Activated CD4-positive, alpha-beta T cell treated with anti-CD3 and anti-CD28 coated beads, Interleukin-2, amount 10 ng/mL, durations not matched to agents 24 days and 14 days (primary cell): ENCODE measurements at regions not wholly inside any gene's neighbourhood (a gene's known extent, or its start where the extent isn't known, plus 50 kb on each side); places are given as distances from the start of the nearest gene placed in this dataset.

Experiments used
- DNase-seq: peaks from one replicate; pipeline ENCODE4 v3.0.0; 2022
- H3K27ac Mint-ChIP-seq: one replicate; pipeline ENCODE4 v1.8.0; 2022; ENCODE audit warnings: mild to moderate bottlenecking, mixed read lengths
- H3K27me3 Mint-ChIP-seq: one replicate; pipeline ENCODE4 v1.8.0; 2022; ENCODE audit warnings: mixed read lengths
- H3K36me3 Mint-ChIP-seq: one replicate; pipeline ENCODE4 v1.8.0; 2022; ENCODE audit warnings: low read depth, mild to moderate bottlenecking, mixed read lengths
- H3K4me1 Mint-ChIP-seq: one replicate; pipeline ENCODE4 v1.8.0; 2021; ENCODE audit warnings: mixed read lengths
- H3K4me3 Mint-ChIP-seq: one replicate; pipeline ENCODE4 v1.8.0; 2022; ENCODE audit warnings: mild to moderate bottlenecking, moderate library complexity, mixed read lengths
- H3K9me3 Mint-ChIP-seq: one replicate; pipeline ENCODE4 v1.8.0; 2021; ENCODE audit warnings: mixed read lengths
- intact Hi-C: fragments of 100-400 bp; cut with micrococcal nuclease; formaldehyde crosslinking; loops from one replicate; pipeline ENCODE4 v1.15.1; 2023

GRCh38 chr14:104506461-104507253 lies 72.9 kb upstream of the C14orf180 start:
- Mint-ChIP-seq H3K27me3 (no peaks in the 10 kb centered on the region), H3K4me3 (no peak overlapping the region), H3K27ac (no peak overlapping the region), H3K36me3 (no peaks in the 10 kb centered on the region), H3K9me3 (peaks cover 13% of the 10 kb centered on the region), H3K4me1 (no peaks in the 10 kb centered on the region)
- intact Hi-C loops = no loop called here
- no peak for DNase-seq

- no peak for DNase-seq
- no peak overlapping the region for H3K4me3 Mint-ChIP-seq
- no peaks in the 10 kb centered on the region for H3K4me1 Mint-ChIP-seq
- H3K27ac Mint-ChIP-seq = no peak overlapping the region
- no peaks in the 10 kb centered on the region for H3K27me3 Mint-ChIP-seq
- intact Hi-C loops = no loop called here
- H3K9me3 Mint-ChIP-seq = peaks cover 7% of the 10 kb centered on the region
- no peaks in the 10 kb centered on the region for H3K36me3 Mint-ChIP-seq
Measured at GRCh38 chr14:104507443-104507842, 72.1 kb upstream of the C14orf180 start.

GRCh38 chr14:104509673-104510072 lies 69.9 kb upstream of the C14orf180 start:
- Mint-ChIP-seq H3K4me1 (no peaks in the 10 kb centered on the region), H3K9me3 (no peaks in the 10 kb centered on the region), H3K27me3 (no peaks in the 10 kb centered on the region), H3K36me3 (no peaks in the 10 kb centered on the region), H3K27ac (no peak overlapping the region), H3K4me3 (no peak overlapping the region)
- intact Hi-C loops = no loop called here
- DNase-seq = no peak

- no peaks in the 10 kb centered on the region for H3K4me1 Mint-ChIP-seq
- no peak for DNase-seq
- no peak overlapping the region for H3K4me3 Mint-ChIP-seq
- no peak overlapping the region for H3K27ac Mint-ChIP-seq
- no peaks in the 10 kb centered on the region for H3K9me3 Mint-ChIP-seq
- no peaks in the 10 kb centered on the region for H3K36me3 Mint-ChIP-seq
- H3K27me3 Mint-ChIP-seq = no peaks in the 10 kb centered on the region
- intact Hi-C loops = no loop called here
Measured at GRCh38 chr14:104510216-104510615, 69.3 kb upstream of the C14orf180 start.

GRCh38 chr14:104510794-104511611 lies 68.6 kb upstream of the C14orf180 start:
- DNase-seq = no peak
- Mint-ChIP-seq H3K4me1 (no peaks in the 10 kb centered on the region), H3K9me3 (no peaks in the 10 kb centered on the region), H3K36me3 (no peaks in the 10 kb centered on the region), H3K4me3 (no peak overlapping the region), H3K27ac (no peak overlapping the region), H3K27me3 (no peaks in the 10 kb centered on the region)
- intact Hi-C loops = no loop called here

- H3K27me3 Mint-ChIP-seq = no peaks in the 10 kb centered on the region
- no peak overlapping the region for H3K4me3 Mint-ChIP-seq
- intact Hi-C loops = no loop called here
- H3K27ac Mint-ChIP-seq = no peak overlapping the region
- no peaks in the 10 kb centered on the region for H3K9me3 Mint-ChIP-seq
- no peak for DNase-seq
- H3K36me3 Mint-ChIP-seq = no peaks in the 10 kb centered on the region
- no peaks in the 10 kb centered on the region for H3K4me1 Mint-ChIP-seq
Measured at GRCh38 chr14:104512061-104512460, 67.5 kb upstream of the C14orf180 start.

- Mint-ChIP-seq H3K9me3 (peaks cover 2% of the 10 kb centered on the region), H3K27ac (no peak overlapping the region), H3K4me3 (no peak overlapping the region), H3K4me1 (no peaks in the 10 kb centered on the region), H3K36me3 (no peaks in the 10 kb centered on the region), H3K27me3 (no peaks in the 10 kb centered on the region)
- intact Hi-C loops = no loop called here
- no peak for DNase-seq
Measured at GRCh38 chr14:104512771-104513640, 66.6 kb upstream of the C14orf180 start.

GRCh38 chr14:104513641-104514046 lies 65.9 kb upstream of the C14orf180 start:
- Mint-ChIP-seq H3K4me3 (no peak overlapping the region), H3K27me3 (no peaks in the 10 kb centered on the region), H3K36me3 (no peaks in the 10 kb centered on the region), H3K9me3 (peaks cover 2% of the 10 kb centered on the region), H3K4me1 (no peaks in the 10 kb centered on the region), H3K27ac (no peak overlapping the region)
- DNase-seq = no peak
- intact Hi-C loops = no loop called here

GRCh38 chr14:104514156-104514848 lies 65.3 kb upstream of the C14orf180 start:
- Mint-ChIP-seq H3K36me3 (no peaks in the 10 kb centered on the region), H3K4me1 (no peaks in the 10 kb centered on the region), H3K4me3 (no peak overlapping the region), H3K27me3 (no peaks in the 10 kb centered on the region), H3K9me3 (peaks cover 2% of the 10 kb centered on the region), H3K27ac (no peak overlapping the region)
- no peak for DNase-seq
- intact Hi-C loops = no loop called here

GRCh38 chr14:104515059-104515810 lies 64.3 kb upstream of the C14orf180 start:
- no peak for DNase-seq
- Mint-ChIP-seq H3K4me3 (no peak overlapping the region), H3K9me3 (peaks cover 2% of the 10 kb centered on the region), H3K27ac (no peak overlapping the region), H3K4me1 (no peaks in the 10 kb centered on the region), H3K27me3 (no peaks in the 10 kb centered on the region), H3K36me3 (no peaks in the 10 kb centered on the region)
- intact Hi-C loops = no loop called here

- peaks cover 2% of the 10 kb centered on the region for H3K9me3 Mint-ChIP-seq
- H3K4me3 Mint-ChIP-seq = no peak overlapping the region
- no peaks in the 10 kb centered on the region for H3K36me3 Mint-ChIP-seq
- no peaks in the 10 kb centered on the region for H3K4me1 Mint-ChIP-seq
- H3K27me3 Mint-ChIP-seq = no peaks in the 10 kb centered on the region
- intact Hi-C loops = no loop called here
- no peak overlapping the region for H3K27ac Mint-ChIP-seq
- DNase-seq = no peak
Measured at GRCh38 chr14:104515811-104516780, 63.5 kb upstream of the C14orf180 start.

GRCh38 chr14:104516906-104517305 lies 62.7 kb upstream of the C14orf180 start:
- H3K27ac Mint-ChIP-seq = no peak overlapping the region
- no peaks in the 10 kb centered on the region for H3K27me3 Mint-ChIP-seq
- no peaks in the 10 kb centered on the region for H3K4me1 Mint-ChIP-seq
- no peak overlapping the region for H3K4me3 Mint-ChIP-seq
- no peak for DNase-seq
- intact Hi-C loops = no loop called here
- peaks cover 2% of the 10 kb centered on the region for H3K9me3 Mint-ChIP-seq
- H3K36me3 Mint-ChIP-seq = no peaks in the 10 kb centered on the region
